Activated CD4-positive, alpha-beta T cell treated with anti-CD3 and anti-CD28 coated beads for 36 hours (primary cell): ENCODE measurements at regions not wholly inside any gene's neighbourhood (a gene's known extent, or its start where the extent isn't known, plus 50 kb on each side); places are given as distances from the start of the nearest gene placed in this dataset.
"Not testable (repeated sequence)": the region's sequence is repeated elsewhere in the genome, so short reads cannot be mapped to it uniquely, and the experiment has no call there.

Source experiments
- ATAC-seq: fragments of 200-7000 bp; cut with Tn5 transposase; one replicate; pipeline ENCODE4 v1.10.0; 2021; ENCODE audit warnings: mild to moderate bottlenecking, moderate library complexity
- CTCF ChIA-PET: fragments of 350-600 bp; sonication (Branson Sonifier 250); formaldehyde crosslinking; loops from one replicate; lab custom pipeline; 2021; ENCODE audit warnings: antibody characterized with exemption; lab: Charles Lee
- POLR2A ChIA-PET: fragments of 350-600 bp; sonication (Branson Sonifier 250); formaldehyde crosslinking; loops from one replicate; lab custom pipeline; 2021; ENCODE audit warnings: antibody characterized with exemption, inconsistent platforms; lab: Charles Lee
- DNase-seq: peaks from one replicate; pipeline ENCODE4 v3.0.0-alpha.2; 2020
- H3K27ac Mint-ChIP-seq: one replicate; pipeline ENCODE4 v1.8.0; 2021; ENCODE audit warnings: mixed read lengths
- H3K27me3 Mint-ChIP-seq: one replicate; pipeline ENCODE4 v1.8.0; 2021; ENCODE audit warnings: mixed read lengths
- H3K36me3 Mint-ChIP-seq: one replicate; pipeline ENCODE4 v1.8.0; 2021; ENCODE audit warnings: low read depth, mixed read lengths
- H3K4me1 Mint-ChIP-seq: one replicate; pipeline ENCODE4 v1.8.0; 2021; ENCODE audit warnings: mixed read lengths
- H3K4me3 Mint-ChIP-seq: one replicate; pipeline ENCODE4 v1.8.0; 2021; ENCODE audit warnings: mild to moderate bottlenecking, moderate library complexity, mixed read lengths
- H3K9me3 Mint-ChIP-seq: one replicate; pipeline ENCODE4 v1.8.0; 2021; ENCODE audit warnings: low read depth, mixed read lengths
- intact Hi-C, 2 experiments: fragments of 100-400 bp; cut with DNase I in 1 of 2; cut with micrococcal nuclease in 1 of 2; formaldehyde crosslinking; loops; one replicate each; pipeline versions ENCODE4 v1.14.2 to v1.15.1; 2022 to 2024; cut with DNase I, micrococcal nuclease

- CTCF ChIA-PET: interaction anchor here (0.7 kb wide), 1 partner anchor 15 kb away, joined by 3 read pairs; no protein-coding TSS in a partner anchor
- H3K36me3 Mint-ChIP-seq, POLR2A ChIA-PET, intact Hi-C loops, ATAC-seq, DNase-seq, H3K27me3 Mint-ChIP-seq, H3K4me3 Mint-ChIP-seq, H3K27ac Mint-ChIP-seq, H3K4me1 Mint-ChIP-seq: not testable (repeated sequence)
- peaks cover 12% of the 10 kb centered on the region for H3K9me3 Mint-ChIP-seq
Measured at GRCh38 chr4:67412153-67412712, 133.1 kb downstream of the CENPC start.

GRCh38 chr4:67403342-67403741 lies 142.0 kb downstream of the CENPC start:
- ChIA-PET CTCF (no interaction called here), POLR2A (no interaction called here)
- no peak for DNase-seq
- H3K4me3 Mint-ChIP-seq: no peak overlapping the region
- H3K27me3 Mint-ChIP-seq: peaks cover 2% of the 10 kb centered on the region
- ATAC-seq: no peak
- H3K27ac Mint-ChIP-seq: no peak overlapping the region
- no peaks in the 10 kb centered on the region for H3K36me3 Mint-ChIP-seq
- H3K9me3 Mint-ChIP-seq: peaks cover 6% of the 10 kb centered on the region
- intact Hi-C loops: no loop called here
- no peaks in the 10 kb centered on the region for H3K4me1 Mint-ChIP-seq

- DNase-seq (no peak), ATAC-seq (no peak)
- CTCF ChIA-PET: interaction anchor here (1.1 kb wide), 1 partner anchor 9 kb away, joined by 4 read pairs; no protein-coding TSS in a partner anchor
- Mint-ChIP-seq H3K4me3 (no peak overlapping the region), H3K36me3 (no peaks in the 10 kb centered on the region), H3K4me1 (no peaks in the 10 kb centered on the region), H3K9me3 (peaks cover 1% of the 10 kb centered on the region), H3K27ac (no peak overlapping the region), H3K27me3 (no peaks in the 10 kb centered on the region)
- intact Hi-C loops: no loop called here
- POLR2A ChIA-PET: no interaction called here
Measured at GRCh38 chr4:67401902-67402301, 143.4 kb downstream of the CENPC start.

GRCh38 chr4:67397931-67398330 lies 147.4 kb downstream of the CENPC start:
- Mint-ChIP-seq H3K4me3 (no peak overlapping the region), H3K36me3 (no peaks in the 10 kb centered on the region), H3K9me3 (no peaks in the 10 kb centered on the region), H3K27ac (no peak overlapping the region), H3K27me3 (no peaks in the 10 kb centered on the region), H3K4me1 (no peaks in the 10 kb centered on the region)
- DNase-seq (no peak), ATAC-seq (no peak)
- intact Hi-C loops: no loop called here
- ChIA-PET POLR2A (no interaction called here), CTCF (interaction anchor here (0.6 to 0.7 kb wide), 2 partner anchors 297 to 1054 kb away, joined by 3 read pairs; no protein-coding TSS in a partner anchor)

- ChIA-PET CTCF (interaction anchor here (0.6 to 2.4 kb wide), 7 partner anchors 12 to 956 kb away, joined by 3 to 6 read pairs (median 3); no protein-coding TSS in a partner anchor), POLR2A (no interaction called here)
- ATAC-seq: no peak
- intact Hi-C loops: no loop called here
- no peak overlapping the region for H3K27ac Mint-ChIP-seq
- H3K27me3 Mint-ChIP-seq: peaks cover 5% of the 10 kb centered on the region
- no peaks in the 10 kb centered on the region for H3K9me3 Mint-ChIP-seq
- no peak overlapping the region for H3K4me3 Mint-ChIP-seq
- H3K4me1 Mint-ChIP-seq: no peaks in the 10 kb centered on the region
- DNase-seq: no peak
- no peaks in the 10 kb centered on the region for H3K36me3 Mint-ChIP-seq
Measured at GRCh38 chr4:67397031-67397430, 148.3 kb downstream of the CENPC start.

GRCh38 chr4:67396008-67396407 lies 149.3 kb downstream of the CENPC start:
- Mint-ChIP-seq H3K4me1 (no peaks in the 10 kb centered on the region), H3K36me3 (no peaks in the 10 kb centered on the region), H3K4me3 (no peak overlapping the region), H3K27ac (no peak overlapping the region), H3K27me3 (peaks cover 5% of the 10 kb centered on the region), H3K9me3 (no peaks in the 10 kb centered on the region)
- intact Hi-C loops: no loop called here
- CTCF ChIA-PET: interaction anchor here (1.1 to 2.4 kb wide), 3 partner anchors 11 to 308 kb away, joined by 3 to 6 read pairs (median 4); no protein-coding TSS in a partner anchor
- POLR2A ChIA-PET: no interaction called here
- DNase-seq: no peak
- ATAC-seq: no peak

- ChIA-PET POLR2A (no interaction called here), CTCF (interaction anchor here (0.6 to 2.4 kb wide), 4 partner anchors 10 to 85 kb away, joined by 3 to 6 read pairs (median 4); no protein-coding TSS in a partner anchor)
- Mint-ChIP-seq H3K9me3 (no peaks in the 10 kb centered on the region), H3K27ac (no peak overlapping the region), H3K4me1 (no peaks in the 10 kb centered on the region), H3K4me3 (no peak overlapping the region), H3K36me3 (no peaks in the 10 kb centered on the region), H3K27me3 (peaks cover 5% of the 10 kb centered on the region)
- intact Hi-C loops: loop anchor here in 1 of 2 experiments (5.0 kb wide), 1 partner anchor 308 kb away; no protein-coding TSS in a partner anchor
- DNase-seq (no peak), ATAC-seq (no peak)
Measured at GRCh38 chr4:67394879-67395278, 150.4 kb downstream of the CENPC start.

GRCh38 chr4:67393699-67394281 lies 151.5 kb downstream of the CENPC start:
- Mint-ChIP-seq H3K27ac (no peak overlapping the region), H3K36me3 (no peaks in the 10 kb centered on the region), H3K4me3 (no peak overlapping the region), H3K9me3 (no peaks in the 10 kb centered on the region), H3K4me1 (no peaks in the 10 kb centered on the region), H3K27me3 (peaks cover 5% of the 10 kb centered on the region)
- intact Hi-C loops: loop anchor here (1.0 to 5.0 kb wide), 2 partner anchors 305 to 306 kb away; no protein-coding TSS in a partner anchor
- ChIA-PET CTCF (interaction anchor here (0.7 to 1.8 kb wide), 13 partner anchors 9 to 306 kb away, joined by 3 to 5 read pairs (median 3); no protein-coding TSS in a partner anchor), POLR2A (no interaction called here)
- DNase-seq: peak; percentile 22
- no peak for ATAC-seq

GRCh38 chr4:67393007-67393406 lies 152.3 kb downstream of the CENPC start:
- intact Hi-C loops: loop anchor here (1.0 to 5.0 kb wide), 2 partner anchors 305 to 306 kb away; no protein-coding TSS in a partner anchor
- CTCF ChIA-PET: interaction anchor here (0.7 to 1.8 kb wide), 14 partner anchors 9 to 305 kb away, joined by 3 to 5 read pairs (median 4); no protein-coding TSS in a partner anchor
- POLR2A ChIA-PET: no interaction called here
- DNase-seq (no peak), ATAC-seq (no peak)
- H3K4me1 Mint-ChIP-seq: no peaks in the 10 kb centered on the region
- H3K27ac Mint-ChIP-seq: no peak overlapping the region
- H3K4me3 Mint-ChIP-seq: no peak overlapping the region
- peaks cover 5% of the 10 kb centered on the region for H3K27me3 Mint-ChIP-seq
- H3K36me3 Mint-ChIP-seq: no peaks in the 10 kb centered on the region
- H3K9me3 Mint-ChIP-seq: no peaks in the 10 kb centered on the region

- ATAC-seq, H3K9me3 Mint-ChIP-seq, H3K27me3 Mint-ChIP-seq, H3K27ac Mint-ChIP-seq, DNase-seq, H3K4me1 Mint-ChIP-seq, H3K4me3 Mint-ChIP-seq, POLR2A ChIA-PET, intact Hi-C loops, H3K36me3 Mint-ChIP-seq, CTCF ChIA-PET: not testable (repeated sequence)
Measured at GRCh38 chr4:67381406-67381804, 163.9 kb downstream of the CENPC start.

GRCh38 chr4:67380702-67381405 lies 164.4 kb downstream of the CENPC start:
- H3K27me3 Mint-ChIP-seq, H3K9me3 Mint-ChIP-seq, POLR2A ChIA-PET, intact Hi-C loops, H3K4me3 Mint-ChIP-seq, H3K27ac Mint-ChIP-seq, H3K4me1 Mint-ChIP-seq, H3K36me3 Mint-ChIP-seq, ATAC-seq, DNase-seq, CTCF ChIA-PET: not testable (repeated sequence)
